ENCODE measurements at regions not wholly inside any gene's neighbourhood (a gene's known extent, or its start where the extent isn't known, plus 50 kb on each side); places are given as distances from the start of the nearest gene placed in this dataset.

DNA sequence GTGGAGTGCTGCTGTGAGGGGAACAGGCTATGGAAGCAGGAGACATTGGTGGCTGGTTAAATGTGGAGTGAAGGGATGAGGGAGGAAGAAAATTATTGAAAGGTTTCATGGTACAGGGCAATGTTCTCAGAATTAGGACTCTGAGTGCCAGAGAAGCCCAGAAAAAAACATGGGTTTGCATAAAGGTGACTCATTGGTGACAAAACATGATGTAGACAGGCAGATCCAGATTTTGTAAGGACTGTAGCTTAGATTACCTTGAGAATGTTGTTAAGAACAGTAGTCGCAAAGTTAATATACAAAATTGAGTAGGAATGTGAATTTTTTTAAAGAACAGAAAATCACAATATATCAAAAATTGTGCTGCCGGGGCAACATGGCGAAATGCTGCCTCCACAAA, 134.9 kb upstream of the ZNF438 start:
- TF ChIP-seq, protein P1, sequence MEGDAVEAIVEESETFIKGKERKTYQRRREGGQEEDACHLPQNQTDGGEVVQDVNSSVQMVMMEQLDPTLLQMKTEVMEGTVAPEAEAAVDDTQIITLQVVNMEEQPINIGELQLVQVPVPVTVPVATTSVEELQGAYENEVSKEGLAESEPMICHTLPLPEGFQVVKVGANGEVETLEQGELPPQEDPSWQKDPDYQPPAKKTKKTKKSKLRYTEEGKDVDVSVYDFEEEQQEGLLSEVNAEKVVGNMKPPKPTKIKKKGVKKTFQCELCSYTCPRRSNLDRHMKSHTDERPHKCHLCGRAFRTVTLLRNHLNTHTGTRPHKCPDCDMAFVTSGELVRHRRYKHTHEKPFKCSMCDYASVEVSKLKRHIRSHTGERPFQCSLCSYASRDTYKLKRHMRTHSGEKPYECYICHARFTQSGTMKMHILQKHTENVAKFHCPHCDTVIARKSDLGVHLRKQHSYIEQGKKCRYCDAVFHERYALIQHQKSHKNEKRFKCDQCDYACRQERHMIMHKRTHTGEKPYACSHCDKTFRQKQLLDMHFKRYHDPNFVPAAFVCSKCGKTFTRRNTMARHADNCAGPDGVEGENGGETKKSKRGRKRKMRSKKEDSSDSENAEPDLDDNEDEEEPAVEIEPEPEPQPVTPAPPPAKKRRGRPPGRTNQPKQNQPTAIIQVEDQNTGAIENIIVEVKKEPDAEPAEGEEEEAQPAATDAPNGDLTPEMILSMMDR (IDR thresholded peaks at IDR 0.05) = no peak
- TF ChIP-seq POLR2AphosphoS5 (IDR thresholded peaks at IDR 0.05) = no peak
